Panc1 (cell line): ENCODE measurements at regions not wholly inside any gene's neighbourhood (a gene's known extent, or its start where the extent isn't known, plus 50 kb on each side); places are given as distances from the start of the nearest gene placed in this dataset.

Experiments used
- ATAC-seq: fragments of 200-7000 bp; cut with Tn5 transposase; 2 replicates; pipeline ENCODE4 v1.9.1; 2020; ENCODE audit warnings: mild to moderate bottlenecking, moderate library complexity
- BruUV-seq: library from RNA; stranded (reverse); fragments of 400-500 nt; replicated peaks from 2 replicates; lab custom pipeline; 2021; lab: Mats Ljungman, UMichigan
- CTCF ChIA-PET: fragments of 300-600 bp; sonication (Branson Sonifier 250); formaldehyde crosslinking; loops from one replicate; lab custom pipeline; 2022; ENCODE audit warnings: antibody characterized with exemption; lab: Charles Lee
- POLR2A ChIA-PET: fragments of 300-600 bp; sonication (Branson Sonifier 250); formaldehyde crosslinking; loops from one replicate; lab custom pipeline; 2022; ENCODE audit warnings: antibody characterized with exemption; lab: Charles Lee
- DNase-seq: peaks from one replicate; pipeline ENCODE4 v3.0.0-alpha.2; 2010; ENCODE audit warnings: low read depth, low spot score
- H3K27ac ChIP-seq: 2 replicates; pipeline ENCODE4 v1.5.1; 2011; ENCODE audit warnings: mild to moderate bottlenecking, low read length, inconsistent platforms
- H3K27me3 ChIP-seq: fragments of 200-500 bp; sonication (Bioruptor generic); 2 replicates; pipeline ENCODE4 v1.6.0; 2014; ENCODE audit warnings: low read length, inconsistent platforms; ENCODE audit not compliant: control insufficient read depth, insufficient read depth
- H3K36me3 ChIP-seq: fragments of 200-500 bp; sonication (Bioruptor generic); 2 replicates; pipeline ENCODE4 v1.5.1; 2014; ENCODE audit warnings: inconsistent platforms, mild to moderate bottlenecking, low read length, moderate library complexity; ENCODE audit not compliant: control insufficient read depth, insufficient read depth
- H3K4me1 ChIP-seq: 2 replicates; pipeline ENCODE4 v1.5.1; 2011; ENCODE audit warnings: inconsistent platforms, mild to moderate bottlenecking, low read length, moderate library complexity; ENCODE audit not compliant: control insufficient read depth, insufficient read depth
- H3K4me3 ChIP-seq, 2 experiments: 2 replicates each; pipeline ENCODE4 v1.5.1; 2011 to 2012; ENCODE audit warnings: low read depth in 2 of 2, low read length in 2 of 2, mild to moderate bottlenecking in 2 of 2, inconsistent platforms in 1 of 2, moderate library complexity in 1 of 2
- H3K9me3 ChIP-seq: fragments of 200-500 bp; sonication (Bioruptor generic); 2 replicates; pipeline ENCODE4 v1.5.1; 2014; ENCODE audit warnings: low read depth, mild to moderate bottlenecking, inconsistent platforms, low read length, moderate library complexity; ENCODE audit not compliant: control insufficient read depth, insufficient read depth
- CTCF ChIP-seq: fragments of 450-650 bp; IDR thresholded peaks from 2 replicates; pipeline ENCODE4 v1.5.1; 2017; ENCODE audit warnings: mild to moderate bottlenecking
- POLR2AphosphoS5 ChIP-seq: IDR thresholded peaks from 2 replicates; pipeline ENCODE4 v1.6.1; 2012; ENCODE audit warnings: mild to moderate bottlenecking, low read depth, low read length, moderate library complexity
- SIN3A ChIP-seq: IDR thresholded peaks from 2 replicates; pipeline ENCODE4 v1.6.1; 2012; ENCODE audit warnings: low read depth, mild to moderate bottlenecking, low read length, moderate library complexity, borderline replicate concordance; ENCODE audit not compliant: insufficient read depth
- TCF7L2 ChIP-seq: IDR thresholded peaks from 2 replicates; pipeline ENCODE4 v1.6.1; 2011; ENCODE audit warnings: mild to moderate bottlenecking, low read depth, low read length, inconsistent platforms
- in situ Hi-C: cut with HindIII; loops from 2 replicates; pipeline ENCODE4 v1.10.0; 2016; ENCODE audit warnings: low sequenced_read_pairs, low pct_unique_long_range_greater_than_20kb
- intact Hi-C: fragments of 100-400 bp; cut with micrococcal nuclease; formaldehyde crosslinking; loops from one replicate; pipeline ENCODE4 v1.10.0; 2022; ENCODE audit not compliant: unreplicated experiment
- TF ChIP-seq, protein P1 (sequence below), 2 experiments: IDR thresholded peaks; 2 replicates each; pipeline ENCODE4 v1.6.1; 2011 to 2012; ENCODE audit warnings: low read depth in 2 of 2, control low read depth in 1 of 2, low read length in 1 of 2, mild to moderate bottlenecking in 1 of 2, moderate library complexity in 1 of 2; ENCODE audit not compliant: insufficient read depth in 1 of 2

DNA sequence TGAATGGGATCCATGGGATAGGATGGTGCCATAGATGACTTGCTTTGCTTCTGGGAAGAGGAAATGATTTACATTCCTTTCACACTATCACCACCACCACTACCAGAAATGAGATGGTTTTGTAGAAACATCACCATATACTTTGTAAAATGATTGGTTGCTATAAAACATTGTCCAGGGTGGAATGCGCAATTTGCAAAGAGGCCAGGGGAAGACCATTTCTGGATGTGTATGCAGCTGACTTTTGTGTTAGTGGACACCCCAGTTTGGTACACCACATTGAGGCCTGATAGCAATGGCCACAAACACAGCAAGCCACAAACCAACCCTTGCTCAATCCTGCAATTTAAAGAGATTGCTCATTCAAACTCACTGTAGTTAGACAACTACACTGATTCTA lies 56.7 kb upstream of the RCN1 start:
- BruUV-seq = no TSS peak
- Histone ChIP-seq H3K36me3 (no peaks in the 10 kb centered on the region), H3K9me3 (no peaks in the 10 kb centered on the region), H3K27ac (no peak overlapping the region), H3K4me1 (no peaks in the 10 kb centered on the region), H3K27me3 (peaks cover 26% of the 10 kb centered on the region), H3K4me3 (no peak overlapping the region)
- ATAC-seq (no peak), DNase-seq (no peak)
- in situ Hi-C loops (no loop called here), intact Hi-C loops (no loop called here)
- TF ChIP-seq SIN3A (no peak), CTCF (no peak), POLR2AphosphoS5 (no peak), TCF7L2 (no peak)
- TF ChIP-seq, protein P1, sequence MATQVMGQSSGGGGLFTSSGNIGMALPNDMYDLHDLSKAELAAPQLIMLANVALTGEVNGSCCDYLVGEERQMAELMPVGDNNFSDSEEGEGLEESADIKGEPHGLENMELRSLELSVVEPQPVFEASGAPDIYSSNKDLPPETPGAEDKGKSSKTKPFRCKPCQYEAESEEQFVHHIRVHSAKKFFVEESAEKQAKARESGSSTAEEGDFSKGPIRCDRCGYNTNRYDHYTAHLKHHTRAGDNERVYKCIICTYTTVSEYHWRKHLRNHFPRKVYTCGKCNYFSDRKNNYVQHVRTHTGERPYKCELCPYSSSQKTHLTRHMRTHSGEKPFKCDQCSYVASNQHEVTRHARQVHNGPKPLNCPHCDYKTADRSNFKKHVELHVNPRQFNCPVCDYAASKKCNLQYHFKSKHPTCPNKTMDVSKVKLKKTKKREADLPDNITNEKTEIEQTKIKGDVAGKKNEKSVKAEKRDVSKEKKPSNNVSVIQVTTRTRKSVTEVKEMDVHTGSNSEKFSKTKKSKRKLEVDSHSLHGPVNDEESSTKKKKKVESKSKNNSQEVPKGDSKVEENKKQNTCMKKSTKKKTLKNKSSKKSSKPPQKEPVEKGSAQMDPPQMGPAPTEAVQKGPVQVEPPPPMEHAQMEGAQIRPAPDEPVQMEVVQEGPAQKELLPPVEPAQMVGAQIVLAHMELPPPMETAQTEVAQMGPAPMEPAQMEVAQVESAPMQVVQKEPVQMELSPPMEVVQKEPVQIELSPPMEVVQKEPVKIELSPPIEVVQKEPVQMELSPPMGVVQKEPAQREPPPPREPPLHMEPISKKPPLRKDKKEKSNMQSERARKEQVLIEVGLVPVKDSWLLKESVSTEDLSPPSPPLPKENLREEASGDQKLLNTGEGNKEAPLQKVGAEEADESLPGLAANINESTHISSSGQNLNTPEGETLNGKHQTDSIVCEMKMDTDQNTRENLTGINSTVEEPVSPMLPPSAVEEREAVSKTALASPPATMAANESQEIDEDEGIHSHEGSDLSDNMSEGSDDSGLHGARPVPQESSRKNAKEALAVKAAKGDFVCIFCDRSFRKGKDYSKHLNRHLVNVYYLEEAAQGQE (IDR thresholded peaks at IDR 0.05; ENCODE audit: insufficient read depth in 1 of 2, low read depth in 2 of 2, low read length in 1 of 2) = no peak
- POLR2A ChIA-PET = no interaction called here
- CTCF ChIA-PET = no interaction called here

DNA sequence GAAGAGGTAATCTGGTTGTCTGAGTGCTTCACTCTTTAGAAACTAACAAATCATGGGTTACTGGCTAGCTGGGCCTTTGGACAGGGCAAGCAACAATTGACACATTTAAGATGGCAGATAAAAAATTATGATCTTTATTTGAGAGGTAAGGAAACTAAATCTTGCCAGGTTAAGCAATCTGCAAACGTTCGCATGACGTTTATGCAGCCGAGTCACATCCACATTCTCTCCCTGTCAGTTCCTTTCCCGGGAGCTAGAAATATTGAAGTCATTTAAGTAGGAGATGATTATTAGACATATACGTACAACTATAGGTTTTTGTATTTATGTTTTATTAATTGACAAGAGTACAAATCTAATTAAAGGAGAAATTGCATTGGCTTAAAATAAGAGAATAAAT lies 57.4 kb upstream of the RCN1 start:
- CTCF ChIA-PET = no interaction called here
- H3K27me3 ChIP-seq = peaks cover 26% of the 10 kb centered on the region
- in situ Hi-C loops = no loop called here
- H3K4me1 ChIP-seq = no peaks in the 10 kb centered on the region
- no peaks in the 10 kb centered on the region for H3K9me3 ChIP-seq
- H3K36me3 ChIP-seq = no peaks in the 10 kb centered on the region
- ATAC-seq = no peak
- no peak overlapping the region for H3K4me3 ChIP-seq
- POLR2A ChIA-PET = no interaction called here
- DNase-seq = no peak
- intact Hi-C loops = no loop called here
- no TSS peak for BruUV-seq
- TF ChIP-seq, protein P1 (IDR thresholded peaks at IDR 0.05; ENCODE audit: insufficient read depth in 1 of 2, low read depth in 2 of 2, low read length in 1 of 2) = no peak
- TF ChIP-seq CTCF (no peak), SIN3A (no peak), POLR2AphosphoS5 (no peak), TCF7L2 (no peak)
- no peak overlapping the region for H3K27ac ChIP-seq
